Fibroblast of mammary gland (primary cell): ENCODE measurements at regions not wholly inside any gene's neighbourhood (a gene's known extent, or its start where the extent isn't known, plus 50 kb on each side); places are given as distances from the start of the nearest gene placed in this dataset.

Source experiments
- DNase-seq: peaks from one replicate; pipeline ENCODE4 v3.0.0-alpha.2; 2010; ENCODE audit warnings: low read depth
- H3K4me3 ChIP-seq: 2 replicates; pipeline ENCODE4 v1.5.1; 2011; ENCODE audit warnings: low read depth, mild to moderate bottlenecking, low read length, moderate library complexity; ENCODE audit not compliant: control insufficient read depth
- CTCF ChIP-seq: conservative IDR thresholded peaks from 2 replicates; pipeline ENCODE4 v1.5.1; 2011; ENCODE audit warnings: low read depth, low read length, inconsistent platforms; ENCODE audit not compliant: control insufficient read depth, insufficient read depth

GRCh38 chr5:120199559-120199958 lies 264.5 kb upstream of the PRR16 start:
- no peak overlapping the region for H3K4me3 ChIP-seq
- DNase-seq, result no peak
- TF ChIP-seq CTCF, result no peak

GRCh38 chr5:120207129-120207528 lies 257.0 kb upstream of the PRR16 start:
- no peak for TF ChIP-seq CTCF
- no peak overlapping the region for H3K4me3 ChIP-seq
- peak; percentile 50 for DNase-seq

GRCh38 chr5:120217001-120217400 lies 247.1 kb upstream of the PRR16 start:
- no peak for DNase-seq
- no peak for TF ChIP-seq CTCF
- H3K4me3 ChIP-seq, result no peak overlapping the region

GRCh38 chr5:120219988-120220387 lies 244.1 kb upstream of the PRR16 start:
- no peak for TF ChIP-seq CTCF
- no peak for DNase-seq
- H3K4me3 ChIP-seq, result no peak overlapping the region

- TF ChIP-seq CTCF, result no peak
- no peak overlapping the region for H3K4me3 ChIP-seq
- DNase-seq, result no peak
Measured at GRCh38 chr5:120225524-120225923, 238.6 kb upstream of the PRR16 start.

GRCh38 chr5:120228262-120229031 lies 235.7 kb upstream of the PRR16 start:
- H3K4me3 ChIP-seq, result no peak overlapping the region
- TF ChIP-seq CTCF, result no peak
- DNase-seq, result peak; percentile 14
